Spleen (tissue), 11 donors: ENCODE measurements at regions not wholly inside any gene's neighbourhood (a gene's known extent, or its start where the extent isn't known, plus 50 kb on each side); places are given as distances from the start of the nearest gene placed in this dataset.

Experiments
- DNase-seq: peaks from one replicate; pipeline ENCODE4 v3.0.0-alpha.2; 2020
- H3K27ac ChIP-seq, 8 donors: fragments of 200-600 bp; sonication (generic) in 7 of 8; 1 replicate in 4 of 8; 2 replicates in 4 of 8; pipeline versions ENCODE4 v1.5.0 to v1.8.0; 2016 to 2021; ENCODE audit warnings: inconsistent platforms in 4 of 8, mild to moderate bottlenecking in 4 of 8, moderate library complexity in 1 of 8
- H3K27me3 ChIP-seq, 7 donors: fragments of 200-600 bp; sonication (generic) in 6 of 7; replicated peaks in 1 of 7; 1 replicate in 4 of 7; 2 replicates in 3 of 7; pipeline versions ENCODE4 v1.5.0 to v1.8.0; 2016 to 2021; ENCODE audit warnings: inconsistent platforms in 3 of 7, mild to moderate bottlenecking in 1 of 7
- H3K36me3 ChIP-seq, 6 donors: fragments of 200-600 bp; sonication (generic) in 5 of 6; 1 replicate in 4 of 6; 2 replicates in 2 of 6; pipeline versions ENCODE4 v1.5.0 to v1.8.0; 2016 to 2021; ENCODE audit warnings: inconsistent platforms in 2 of 6
- H3K4me1 ChIP-seq, 6 donors: fragments of 200-600 bp; sonication (generic) in 5 of 6; 1 replicate in 3 of 6; 2 replicates in 3 of 6; pipeline versions ENCODE4 v1.5.0 to v1.8.0; 2016 to 2021; ENCODE audit warnings: inconsistent platforms in 3 of 6
- H3K4me3 ChIP-seq, 8 donors: fragments of 200-600 bp; sonication (generic) in 7 of 8; 1 replicate in 4 of 8; 2 replicates in 4 of 8; pipeline versions ENCODE4 v1.5.0 to v1.8.0; 2016 to 2021; ENCODE audit warnings: inconsistent platforms in 4 of 8, mild to moderate bottlenecking in 4 of 8, moderate library complexity in 2 of 8
- H3K9me3 ChIP-seq, 8 donors: fragments of 200-600 bp; sonication (generic) in 7 of 8; 1 replicate in 4 of 8; 2 replicates in 4 of 8; pipeline versions ENCODE4 v1.5.0 to v1.8.0; 2016 to 2021; ENCODE audit warnings: inconsistent platforms in 4 of 8
- CTCF ChIP-seq, 11 experiments: fragments of 200-600 bp in 7 of 11; fragments of 450-650 bp in 4 of 11; sonication (generic) in 4 of 11; IDR thresholded peaks in 8 of 11; conservative IDR thresholded peaks in 3 of 11; 1 replicate in 7 of 11; 2 replicates in 4 of 11; pipeline versions ENCODE4 v1.4.0 to v1.8.0; 2016 to 2021; ENCODE audit warnings: antibody characterized with exemption in 11 of 11, inconsistent platforms in 4 of 11, mild to moderate bottlenecking in 1 of 11
- POLR2A ChIP-seq, 3 donors: fragments of 450-650 bp; IDR thresholded peaks; one replicate each; pipeline ENCODE4 v1.5.1; 2017; ENCODE audit warnings: antibody characterized with exemption in 3 of 3, mild to moderate bottlenecking in 1 of 3
- POLR2AphosphoS5 ChIP-seq, 3 donors: sonication (generic); formaldehyde crosslinking; IDR thresholded peaks; one replicate each; pipeline ENCODE4 v1.5.1; 2017; ENCODE audit warnings: antibody characterized with exemption in 3 of 3
- WGBS, 5 donors: extraction: QIAGEN DNeasy Blood & Tissue Kit in 3 of 5; methylation state at CpG; one replicate each; pipeline versions ENCODE4 v1.1.5 to v1.1.7; 2013 to 2018; 5-methylcytosine and 5-hydroxymethylcytosine counted together
- intact Hi-C: fragments of 100-400 bp; cut with DNase I; formaldehyde crosslinking; loops from one replicate; pipeline ENCODE4 v1.15.0; 2023; ENCODE audit warnings: low total_unique reads
- donor health status: healthy with polysubstance abuse.
- donor health status: DM: no; HTN: no; CAD: no; lungs with moderate emphysema.
- donor health status: DM: no; HTN: no; CAD: no.
- donor health status: Bipolar disorder and iron deficiency.
- donor health status: healthy.
- donor health status: DM: no; HTN: no; CAD: no.
- donor health status: DM: yes; HTN: yes; CAD: no.

- no peak overlapping the region for H3K4me3 ChIP-seq
- H3K36me3 ChIP-seq = no peaks in the 10 kb centered on the region
- H3K27me3 ChIP-seq = no peaks in the 10 kb centered on the region
- no peaks in the 10 kb centered on the region for H3K4me1 ChIP-seq
- 84 to 87% (median 86%) methylated on average over 5 of the region's 5 CpGs for WGBS, 5 donors
- DNase-seq = no peak
- TF ChIP-seq POLR2AphosphoS5 (IDR thresholded peaks at IDR 0.05) (no peak), POLR2A (IDR thresholded peaks at IDR 0.05) (no peak)
- intact Hi-C loops = no loop called here
- H3K9me3 ChIP-seq = peaks cover 0 to 54% (median 2%) of the 10 kb centered on the region in 8 donors
- no peak overlapping the region for H3K27ac ChIP-seq
Measured at GRCh38 chr20:30598460-30599230, 658.8 kb upstream of the DEFB115 start.

GRCh38 chr20:30599990-30600389, 657.5 kb upstream of the DEFB115 start:
- 70 to 93% (median 74%) methylated on average over 2 of the region's 2 CpGs for WGBS, 5 donors
- TF ChIP-seq CTCF (IDR thresholded peaks at IDR 0.05 in 8 of 11, conservative IDR thresholded peaks at IDR 0.05 in 3 of 11) = no peak
- no peak for TF ChIP-seq POLR2A (IDR thresholded peaks at IDR 0.05)
- no peak for TF ChIP-seq POLR2AphosphoS5 (IDR thresholded peaks at IDR 0.05)

GRCh38 chr20:30601974-30602373, 655.5 kb upstream of the DEFB115 start:
- no peak for DNase-seq
- peaks cover 0 to 47% (median 11%) of the 10 kb centered on the region in 8 donors for H3K9me3 ChIP-seq
- TF ChIP-seq CTCF (IDR thresholded peaks at IDR 0.05 in 8 of 11, conservative IDR thresholded peaks at IDR 0.05 in 3 of 11) = no peak
- no peak for TF ChIP-seq POLR2A (IDR thresholded peaks at IDR 0.05)
- TF ChIP-seq POLR2AphosphoS5 (IDR thresholded peaks at IDR 0.05) = no peak
- intact Hi-C loops = no loop called here
- H3K4me3 ChIP-seq = no peak overlapping the region
- 54 to 79% (median 64%) methylated on average over 2 of the region's 2 CpGs for WGBS, 5 donors
- H3K4me1 ChIP-seq = no peaks in the 10 kb centered on the region
- H3K27me3 ChIP-seq = no peaks in the 10 kb centered on the region
- H3K27ac ChIP-seq = no peak overlapping the region
- H3K36me3 ChIP-seq = no peaks in the 10 kb centered on the region

More at GRCh38 chr20:30599990-30600389, 657.5 kb upstream of the DEFB115 start:
- H3K27ac ChIP-seq = no peak overlapping the region
- no peaks in the 10 kb centered on the region for H3K27me3 ChIP-seq
- intact Hi-C loops = no loop called here
- H3K4me3 ChIP-seq = no peak overlapping the region
- H3K4me1 ChIP-seq = no peaks in the 10 kb centered on the region
- H3K36me3 ChIP-seq = no peaks in the 10 kb centered on the region
- H3K9me3 ChIP-seq = peaks cover 0 to 44% (median 0%) of the 10 kb centered on the region in 8 donors
- no peak for DNase-seq

GRCh38 chr20:30602424-30602823, 655.0 kb upstream of the DEFB115 start:
- intact Hi-C loops = no loop called here
- TF ChIP-seq POLR2AphosphoS5 (IDR thresholded peaks at IDR 0.05) = no peak
- Histone ChIP-seq H3K27me3 (no peaks in the 10 kb centered on the region), H3K4me3 (no peak overlapping the region), H3K36me3 (no peaks in the 10 kb centered on the region), H3K4me1 (no peaks in the 10 kb centered on the region), H3K27ac (no peak overlapping the region), H3K9me3 (peaks cover 0 to 51% (median 15%) of the 10 kb centered on the region in 8 donors)
- 67 to 83% (median 78%) methylated on average over 2 to 3 of the region's 3 CpGs for WGBS, 5 donors
- no peak for DNase-seq

GRCh38 chr20:30606990-30607389, 650.5 kb upstream of the DEFB115 start:
- H3K9me3 ChIP-seq = peaks cover 0 to 63% (median 23%) of the 10 kb centered on the region in 8 donors
- DNase-seq = no peak
- no peak overlapping the region for H3K4me3 ChIP-seq
- H3K27ac ChIP-seq = no peak overlapping the region
- intact Hi-C loops = no loop called here
- H3K4me1 ChIP-seq = peaks cover 0 to 6% (median 0%) of the 10 kb centered on the region in 6 donors
- H3K27me3 ChIP-seq = no peaks in the 10 kb centered on the region
- WGBS, 5 donors = 71 to 86% (median 76%) methylated on average over 4 of the region's 4 CpGs
- TF ChIP-seq CTCF (IDR thresholded peaks at IDR 0.05 in 8 of 11, conservative IDR thresholded peaks at IDR 0.05 in 3 of 11) (no peak), POLR2A (IDR thresholded peaks at IDR 0.05) (no peak), POLR2AphosphoS5 (IDR thresholded peaks at IDR 0.05) (no peak)
- no peaks in the 10 kb centered on the region for H3K36me3 ChIP-seq
